ENCODE measurements at regions not wholly inside any gene's neighbourhood (a gene's known extent, or its start where the extent isn't known, plus 50 kb on each side); places are given as distances from the start of the nearest gene placed in this dataset.
"Not testable (repeated sequence)": the region's sequence is repeated elsewhere in the genome, so short reads cannot be mapped to it uniquely, and the experiment has no call there.

DNA sequence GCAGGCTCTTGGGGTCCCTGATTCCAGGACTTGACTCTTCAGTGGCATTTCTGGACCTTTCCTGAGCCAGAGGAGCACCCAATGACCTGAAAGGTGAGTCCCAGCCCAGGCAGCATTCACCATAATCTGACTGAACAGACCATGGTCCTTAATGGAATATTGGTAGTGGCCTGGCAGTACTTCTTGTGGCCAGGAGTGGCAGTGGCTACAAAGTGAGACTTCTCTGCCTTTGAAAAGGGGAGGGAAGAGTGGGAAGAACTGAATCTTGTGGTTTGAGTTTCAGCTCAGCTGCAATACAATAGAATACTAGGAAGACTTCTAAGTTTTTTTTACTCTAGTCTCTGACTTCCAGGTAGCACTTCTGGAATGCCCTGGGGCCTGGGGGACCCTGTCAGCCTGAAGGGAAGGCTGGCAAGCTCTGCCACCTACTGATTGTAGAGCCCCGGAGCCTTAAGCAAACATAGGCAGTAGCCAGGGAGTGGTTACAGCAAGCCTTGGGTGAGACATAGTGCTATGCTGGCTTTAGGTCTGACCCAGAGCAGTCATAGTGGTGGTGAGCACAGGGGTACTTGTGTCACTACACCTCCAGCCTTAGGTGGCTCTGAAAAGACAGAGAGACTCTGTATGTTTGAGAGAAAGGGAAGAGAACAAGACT is 674.2 kb upstream of the MANEA start:
- DNase-seq: no peak

DNA sequence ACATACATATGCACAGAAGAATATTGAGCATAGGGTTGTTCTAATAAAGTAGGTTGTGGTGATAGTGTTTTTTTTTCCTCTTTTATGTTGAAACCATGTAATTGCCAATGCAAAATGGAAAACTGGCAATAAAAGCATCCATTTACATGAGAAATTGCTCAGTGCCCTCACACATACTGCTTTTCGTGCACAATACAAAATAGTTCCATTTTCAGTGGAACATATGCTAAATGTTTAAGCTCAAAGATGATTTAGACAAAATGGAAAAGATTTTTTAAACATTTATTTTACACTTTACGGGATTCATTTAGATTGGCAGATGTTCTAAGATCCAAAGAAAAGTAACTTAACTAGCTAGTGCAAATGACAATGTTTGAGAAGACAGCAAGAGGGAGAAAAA is 678.1 kb upstream of the MANEA start:
- DNase-seq: no peak

DNA sequence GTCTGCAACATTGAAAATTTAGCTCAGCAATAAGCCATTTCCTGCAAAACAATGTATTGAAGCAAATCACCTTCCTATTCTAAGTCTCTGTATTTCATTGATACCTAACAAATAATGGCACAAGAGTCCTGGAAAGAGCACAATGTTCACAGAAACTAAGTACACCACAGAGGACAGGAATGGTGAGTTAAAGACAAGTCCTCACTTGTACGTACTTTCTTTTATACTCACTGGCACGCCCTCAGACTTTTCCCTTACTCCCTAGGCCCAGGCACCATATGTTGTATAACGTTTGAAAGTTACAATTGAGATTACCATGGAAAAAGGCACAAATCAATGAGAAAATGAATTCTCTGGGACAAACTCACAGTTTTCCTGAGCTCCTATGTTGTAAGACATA is 683.0 kb upstream of the MANEA start:
- no peak for DNase-seq

DNA sequence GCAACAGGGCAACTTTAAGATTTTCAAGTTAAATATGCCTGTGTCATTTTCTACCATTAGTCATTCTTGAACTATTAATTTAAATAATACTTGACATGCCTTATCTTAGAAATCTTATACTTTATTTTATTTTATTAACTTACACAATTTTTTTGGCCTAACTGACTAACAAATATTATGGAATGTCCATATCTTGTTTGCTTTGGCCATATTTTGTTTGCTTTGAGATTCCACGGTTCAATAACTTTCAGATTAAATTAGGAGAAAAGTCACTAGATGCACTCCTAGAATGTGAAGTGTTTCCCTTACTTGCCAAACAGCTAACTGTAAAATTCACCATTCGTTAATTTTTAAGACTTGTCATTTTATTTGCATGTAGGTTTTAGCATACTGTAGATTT is 684.0 kb upstream of the MANEA start:
- DNase-seq: no peak

DNA sequence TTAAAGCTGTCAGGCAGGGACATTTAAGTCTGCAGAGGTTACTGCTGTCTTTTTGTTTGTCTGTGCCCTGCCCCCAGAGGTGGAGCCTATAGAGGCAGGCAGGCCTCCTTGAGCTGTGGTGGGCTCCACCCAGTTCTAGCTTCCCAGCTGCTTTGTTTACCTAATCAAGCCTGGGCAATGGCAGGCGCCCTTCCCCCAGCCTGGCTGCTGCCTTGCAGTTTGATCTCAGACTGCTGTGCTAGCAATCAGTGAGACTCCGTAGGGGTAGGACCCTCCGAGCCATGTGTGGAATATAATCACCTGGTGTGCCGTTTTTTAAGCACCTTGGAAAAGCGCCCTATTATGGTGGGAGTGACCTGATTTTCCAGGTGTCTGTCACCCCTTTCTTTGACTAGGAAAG is 703.5 kb upstream of the MANEA start:
- not testable (repeated sequence) for DNase-seq

DNA sequence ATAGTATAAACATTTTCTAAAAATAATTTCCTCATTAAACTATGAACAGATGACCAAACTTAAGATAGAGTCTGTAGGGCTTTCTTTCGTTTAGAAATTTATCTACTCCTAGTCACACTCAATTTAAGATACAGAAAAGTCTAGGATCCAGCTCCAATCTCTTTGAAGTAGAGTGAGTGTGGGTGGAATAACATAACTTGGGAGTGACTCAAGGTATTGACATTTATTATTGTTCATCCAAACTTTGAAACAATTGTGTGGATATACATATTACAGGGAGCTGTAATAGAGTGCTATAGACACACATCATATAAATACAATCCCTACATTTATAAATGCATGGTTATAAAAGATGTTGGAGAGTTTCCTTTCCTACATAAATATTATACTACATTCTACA is 715.2 kb upstream of the MANEA start:
- no peak for DNase-seq

DNA sequence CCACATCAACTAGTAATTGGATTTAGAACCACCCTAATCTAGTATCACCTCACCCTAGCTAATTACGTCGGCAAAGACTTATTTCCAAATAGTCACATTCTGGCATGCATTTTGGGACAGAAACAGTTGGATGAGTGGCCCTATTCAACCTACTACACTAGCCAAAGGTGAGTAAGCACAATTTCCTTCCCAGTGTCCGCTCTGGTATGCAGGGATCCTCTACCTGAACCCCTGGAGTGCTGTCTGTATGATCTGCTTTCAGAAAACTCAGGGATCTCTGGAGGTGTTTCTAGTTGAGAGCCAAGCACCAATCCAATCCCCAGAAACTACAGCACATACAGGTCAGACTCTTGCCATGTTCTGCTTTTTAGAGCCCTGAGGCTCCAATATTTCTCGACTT is 717.4 kb upstream of the MANEA start:
- DNase-seq: no peak

DNA sequence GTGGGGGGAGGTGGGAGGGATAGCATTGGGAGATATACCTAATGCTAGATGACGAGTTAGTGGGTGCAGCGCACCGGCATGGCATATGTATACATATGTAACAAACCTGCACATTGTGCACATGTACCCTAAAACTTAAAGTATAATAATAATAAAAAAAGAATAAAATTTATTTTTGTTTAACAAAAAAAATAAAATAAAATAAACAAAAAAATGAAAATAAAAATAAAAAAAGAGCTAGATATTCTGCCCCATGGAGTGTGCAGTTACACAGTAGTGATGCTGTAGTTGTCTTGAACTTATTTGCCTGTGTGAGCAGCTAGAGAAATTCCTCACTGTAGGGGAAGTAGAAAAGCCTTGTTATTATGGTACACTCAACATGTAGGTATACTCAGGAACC is 720.3 kb upstream of the MANEA start:
- not testable (repeated sequence) for DNase-seq

DNA sequence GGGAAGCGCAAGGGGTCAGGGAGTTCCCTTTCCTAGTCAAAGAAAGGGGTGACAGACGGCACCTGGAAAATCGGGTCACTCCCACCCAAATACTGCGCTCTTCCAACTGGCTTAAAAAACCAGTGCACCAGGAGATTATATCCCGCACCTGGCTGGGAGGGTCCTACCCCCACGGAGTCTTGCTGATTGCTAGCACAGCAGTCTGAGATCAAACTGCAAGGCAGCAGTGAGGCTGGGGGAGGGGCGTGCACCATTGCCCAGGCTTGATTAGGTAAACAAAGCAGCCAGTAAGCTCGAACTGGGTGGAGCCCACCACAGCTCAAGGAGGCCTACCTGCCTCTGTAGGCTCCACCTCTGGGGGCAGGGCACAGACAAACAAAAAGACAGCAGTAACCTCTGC is 726.0 kb upstream of the MANEA start:
- DNase-seq: not testable (repeated sequence)

DNA sequence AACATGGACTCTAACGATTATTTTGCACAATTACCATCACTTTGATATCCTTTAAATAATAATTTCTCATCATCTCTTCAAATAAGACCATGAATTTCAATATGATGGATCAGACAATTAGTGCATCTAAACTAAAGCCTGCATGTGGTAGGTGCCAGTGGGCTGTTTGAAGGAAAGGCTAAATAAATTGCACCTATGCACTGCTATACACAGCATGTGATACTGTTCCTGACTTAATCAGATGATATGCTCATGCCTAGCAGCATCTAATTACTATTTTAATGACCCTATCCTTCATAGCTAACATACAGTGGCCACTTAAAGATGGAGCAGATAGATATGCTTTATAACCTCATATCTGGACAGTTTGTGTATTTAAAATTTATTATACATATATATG is 731.6 kb upstream of the MANEA start:
- DNase-seq: no peak

DNA sequence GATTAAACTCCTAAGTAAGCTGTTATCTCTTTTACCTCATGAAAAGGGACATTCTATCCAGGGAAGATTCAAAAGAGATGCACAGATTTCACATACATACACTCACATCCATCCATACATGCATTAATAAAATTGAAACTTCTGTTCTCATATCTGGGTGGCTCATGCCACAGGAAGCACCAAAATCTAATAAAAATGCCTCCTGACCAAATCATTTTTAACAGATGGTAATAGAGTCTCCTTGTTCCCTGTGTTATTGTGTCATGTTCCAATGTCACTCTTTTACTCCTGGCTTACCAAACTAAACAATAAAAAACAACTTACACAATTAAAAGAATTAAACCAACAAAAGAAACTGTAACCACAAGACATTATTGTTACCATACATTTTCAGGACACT is 742.1 kb upstream of the MANEA start:
- DNase-seq: no peak

DNA sequence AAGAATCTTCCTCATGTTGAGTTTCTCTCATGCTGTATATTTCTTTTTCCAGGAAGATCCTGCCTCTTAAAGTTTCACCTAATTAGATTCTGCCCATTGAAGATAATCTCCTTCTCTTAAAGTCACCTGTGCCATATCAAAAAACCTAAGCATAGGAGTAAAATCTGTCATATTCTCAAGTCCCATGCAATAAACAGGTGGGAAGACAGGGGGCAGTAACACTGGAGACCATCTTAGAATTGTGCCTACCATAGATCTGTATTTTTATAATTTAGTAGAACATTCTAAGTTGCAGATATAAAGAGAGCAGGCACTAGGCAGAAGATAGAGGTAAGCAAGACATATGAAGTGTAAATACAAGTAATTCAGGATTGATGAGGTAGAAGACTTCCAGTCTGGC is 763.5 kb upstream of the MANEA start:
- no peak for DNase-seq

DNA sequence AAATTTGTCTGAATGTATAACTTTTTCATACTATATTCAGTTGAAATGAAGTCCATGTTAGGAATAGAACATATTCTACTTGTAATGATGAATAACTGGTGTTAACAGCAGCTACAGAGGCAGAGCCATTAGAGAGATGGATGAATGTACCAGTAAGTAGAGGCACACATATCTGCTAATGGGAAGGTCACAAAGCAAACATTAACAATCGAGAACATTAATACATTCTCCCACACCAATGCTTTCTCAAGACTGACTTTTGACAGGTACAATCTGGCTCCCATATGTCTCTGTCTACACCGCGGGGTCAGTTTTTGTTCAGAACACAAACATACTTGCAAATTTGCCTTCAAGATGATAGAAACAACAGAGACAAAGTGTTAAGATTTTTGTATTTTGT is 776.0 kb upstream of the MANEA start:
- DNase-seq: no peak

DNA sequence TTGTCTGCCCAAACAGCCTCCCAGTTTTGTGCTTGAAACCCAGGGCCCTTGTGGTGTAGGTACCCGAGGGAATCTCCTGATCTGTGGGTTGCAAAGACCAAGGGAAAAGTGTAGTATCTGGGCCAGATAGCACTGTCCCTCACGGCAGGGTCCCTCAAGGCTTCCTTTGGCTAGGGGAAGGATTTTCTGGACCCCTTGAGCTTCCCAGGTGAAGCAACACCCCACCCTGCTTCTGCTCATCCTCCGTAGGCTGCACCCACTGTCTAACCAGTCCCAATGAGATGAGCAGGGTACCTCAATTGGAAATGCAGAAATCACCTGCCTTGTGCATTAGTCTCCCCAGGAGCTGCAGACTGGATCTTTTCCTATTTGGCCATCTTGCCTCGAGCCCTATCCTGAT is 791.8 kb upstream of the MANEA start:
- no peak for DNase-seq

DNA sequence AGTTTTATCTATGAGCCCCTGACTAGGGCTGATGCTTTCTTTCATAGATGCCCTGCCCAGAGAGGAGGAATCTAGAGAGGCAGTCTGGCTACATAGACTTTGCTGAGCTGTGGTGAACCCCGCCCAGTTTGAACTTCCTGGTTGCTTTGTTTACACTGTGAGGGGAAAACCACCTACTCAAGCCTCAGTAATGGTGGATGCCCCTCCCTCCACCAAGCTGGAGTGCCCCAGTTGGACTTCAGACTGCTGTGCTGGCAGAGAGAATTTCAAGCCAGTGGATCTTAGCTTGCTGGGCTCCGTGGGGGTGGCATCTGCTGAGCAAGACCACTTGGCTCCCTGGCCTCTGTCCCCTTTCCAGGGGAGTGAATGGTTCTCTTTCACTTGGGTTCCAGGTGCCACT is 792.3 kb upstream of the MANEA start:
- DNase-seq: not testable (repeated sequence)

DNA sequence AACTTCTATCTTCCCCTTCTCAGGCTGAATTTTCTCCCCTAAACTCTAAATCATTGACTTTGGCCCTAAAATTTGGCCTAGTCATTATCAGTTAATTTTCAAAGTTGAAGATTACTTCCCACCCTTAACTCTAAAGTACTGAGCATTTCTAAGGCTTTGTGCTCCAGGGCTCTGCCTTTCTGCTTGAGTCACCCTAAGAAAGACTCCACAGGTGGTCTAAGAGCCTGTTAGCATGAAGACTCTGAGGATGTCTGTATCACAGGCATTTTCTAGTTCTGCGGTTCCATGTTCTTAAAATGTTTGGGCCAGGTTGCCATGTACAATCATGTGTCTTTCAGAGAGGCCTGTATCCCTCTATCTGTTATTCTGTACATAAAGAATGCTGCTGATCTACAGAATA is 808.1 kb upstream of the MANEA start:
- DNase-seq: no peak

DNA sequence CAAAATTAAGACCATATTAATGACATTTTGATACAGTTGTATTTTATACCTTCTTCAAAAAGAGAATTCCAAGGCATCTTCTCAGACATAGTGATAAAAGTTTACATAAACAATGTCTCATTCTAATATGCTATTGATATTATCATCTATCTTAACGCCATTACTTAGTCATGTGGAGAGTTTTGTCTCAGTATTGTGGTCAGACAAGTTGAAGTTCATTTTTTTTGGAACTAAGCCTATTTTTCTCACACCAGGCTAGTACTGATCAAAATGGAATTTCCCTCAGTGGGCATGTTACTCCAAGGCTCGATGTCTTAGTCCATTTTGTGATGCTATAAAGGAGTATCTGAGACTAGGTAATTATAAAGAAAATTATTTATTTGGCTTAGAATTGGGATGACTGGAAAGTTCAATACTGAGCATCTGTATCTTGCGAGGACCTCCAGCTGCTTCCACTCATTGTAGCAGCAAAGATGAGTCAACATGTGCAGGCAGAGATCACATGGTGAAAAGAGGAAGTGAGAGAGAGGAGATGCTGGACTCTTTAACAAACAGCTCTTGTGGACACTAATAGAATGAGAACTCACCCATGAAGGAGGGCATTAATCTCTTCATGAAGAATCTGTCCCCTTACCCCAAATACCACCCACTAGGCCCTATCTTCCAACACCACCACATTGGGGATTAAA is 825.5 kb upstream of the MANEA start:
- DNase-seq: no peak

DNA sequence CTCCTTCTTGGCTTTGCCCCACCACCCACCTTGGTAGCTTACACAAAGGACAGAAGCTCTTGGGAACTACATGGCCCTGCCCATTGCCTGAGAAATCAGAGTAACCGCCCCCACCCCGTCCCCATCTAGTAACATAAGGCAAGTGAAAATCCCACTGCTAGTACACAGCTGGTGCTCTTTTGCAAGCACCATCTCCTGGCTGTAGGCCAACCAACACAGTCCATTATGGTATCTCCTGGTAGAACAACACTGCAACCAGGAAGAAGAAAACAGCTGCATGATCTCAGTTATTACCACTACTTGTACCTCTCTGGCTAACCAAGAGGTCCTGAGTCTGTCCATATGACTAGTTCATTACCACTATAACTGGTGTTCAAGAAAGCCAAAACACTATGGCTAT is 841.1 kb upstream of the MANEA start:
- peak; percentile 63 for DNase-seq

DNA sequence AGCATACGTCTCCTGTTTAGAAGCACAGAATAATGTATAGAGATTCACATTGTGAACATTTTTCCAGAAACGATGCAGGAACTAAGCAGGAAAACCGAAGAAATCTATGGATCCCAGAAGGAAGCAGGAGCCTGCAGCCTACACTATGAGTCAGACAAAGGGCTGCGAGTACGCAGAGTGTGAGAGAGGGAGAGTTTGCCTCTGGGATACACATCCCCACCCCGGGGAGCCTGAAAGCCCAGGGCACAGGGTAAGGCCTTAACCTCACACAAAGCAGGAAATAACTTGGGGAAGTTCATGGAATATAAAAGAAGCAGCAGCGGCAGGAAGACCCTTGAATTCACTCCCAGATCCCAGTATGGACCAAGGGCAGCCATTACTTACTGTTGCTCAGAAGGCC is 842.1 kb upstream of the MANEA start:
- DNase-seq: no peak

DNA sequence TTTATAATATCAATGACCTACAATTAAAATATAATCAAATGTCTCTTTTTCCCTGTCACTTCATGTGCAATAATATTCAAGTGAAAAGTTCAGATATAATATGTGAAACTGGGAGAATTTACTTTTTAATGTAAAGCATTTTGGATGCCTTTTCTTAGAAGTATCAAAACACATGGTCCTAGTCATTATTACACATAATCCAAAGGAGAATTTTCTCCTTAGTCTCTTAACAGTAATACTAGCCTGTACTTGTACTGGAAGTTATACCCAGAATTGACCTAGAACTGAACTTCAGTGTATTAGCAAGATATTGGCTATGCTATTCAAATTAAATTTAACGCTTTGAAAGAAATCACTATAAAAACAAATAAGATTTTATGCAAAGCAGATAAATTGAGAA is 842.6 kb upstream of the MANEA start:
- no peak for DNase-seq

DNA sequence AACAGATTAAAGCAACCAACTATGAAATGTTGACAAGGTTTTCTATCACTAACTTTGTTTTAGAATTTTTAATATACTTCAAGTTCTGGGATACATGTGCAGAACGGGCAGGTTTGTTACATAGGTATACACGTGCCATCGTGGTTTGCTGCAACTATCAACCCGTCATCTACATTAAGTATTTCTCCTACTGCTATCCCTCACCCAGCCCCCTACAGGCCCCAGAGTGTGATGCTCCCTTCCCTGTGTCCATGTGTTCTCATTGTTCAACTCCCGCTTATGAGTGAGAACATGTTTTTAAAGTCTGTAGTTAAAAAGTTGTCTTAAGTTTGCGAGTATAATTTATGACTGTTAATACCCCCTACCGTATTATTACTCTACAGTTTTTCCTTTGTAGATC is 844.3 kb upstream of the MANEA start:
- DNase-seq: no peak

DNA sequence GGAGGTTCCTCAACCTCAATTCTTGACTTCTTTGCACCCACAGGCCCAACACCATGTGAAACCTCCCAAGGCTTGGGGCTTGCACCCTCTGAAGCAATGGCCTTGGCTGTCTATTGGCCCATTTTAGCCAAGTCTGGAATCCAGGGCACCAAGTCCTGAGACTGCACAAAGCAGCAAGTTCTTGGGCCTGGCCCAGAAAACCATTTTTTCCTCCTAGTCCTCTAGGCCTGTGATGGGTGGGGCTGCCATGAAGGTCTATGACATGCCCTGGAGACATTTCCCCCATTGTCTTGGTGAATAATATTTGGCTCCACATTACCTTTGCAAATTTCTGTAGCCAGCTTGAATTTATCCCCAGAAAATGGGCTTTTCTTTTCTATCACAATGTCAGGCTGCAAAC is 849.6 kb upstream of the MANEA start:
- no peak for DNase-seq

DNA sequence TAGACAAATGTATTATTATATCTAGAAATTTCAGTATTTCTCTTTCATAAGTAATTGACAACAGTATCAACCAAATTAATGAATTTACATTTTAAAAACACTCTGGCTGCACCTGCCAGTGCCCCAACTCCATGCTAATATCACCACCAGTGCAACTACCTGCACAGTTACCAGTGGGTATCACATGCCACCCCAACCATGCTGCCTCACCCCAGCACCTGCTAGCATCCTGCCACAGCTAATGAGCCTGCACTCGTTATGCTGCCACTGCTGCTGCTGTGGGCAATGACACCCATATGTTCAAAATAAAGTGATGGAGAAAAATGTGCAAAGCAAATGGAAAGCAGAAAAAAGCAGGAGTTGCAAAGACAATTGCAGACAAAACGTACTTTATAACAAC is 855.9 kb upstream of the MANEA start:
- DNase-seq: no peak

DNA sequence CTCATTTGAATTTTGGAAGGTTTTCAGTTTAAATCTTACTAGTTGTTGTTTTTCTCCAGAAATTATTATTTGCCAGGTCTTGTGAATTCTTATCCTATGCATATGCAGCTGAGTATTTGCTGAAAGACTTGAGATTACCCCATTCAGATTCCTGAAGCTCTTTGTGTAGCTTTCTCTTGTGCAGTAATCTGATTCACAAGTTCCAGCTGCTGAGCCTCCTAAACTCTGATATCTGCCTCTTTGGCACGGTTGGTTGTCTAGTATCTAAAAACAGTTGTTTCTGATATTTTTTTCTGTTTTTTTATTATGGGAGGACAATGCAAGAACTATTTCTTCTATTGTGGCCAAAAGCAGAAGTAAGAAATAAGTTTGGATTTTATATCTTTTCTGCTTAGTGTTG is 863.9 kb upstream of the MANEA start:
- no peak for DNase-seq

DNA sequence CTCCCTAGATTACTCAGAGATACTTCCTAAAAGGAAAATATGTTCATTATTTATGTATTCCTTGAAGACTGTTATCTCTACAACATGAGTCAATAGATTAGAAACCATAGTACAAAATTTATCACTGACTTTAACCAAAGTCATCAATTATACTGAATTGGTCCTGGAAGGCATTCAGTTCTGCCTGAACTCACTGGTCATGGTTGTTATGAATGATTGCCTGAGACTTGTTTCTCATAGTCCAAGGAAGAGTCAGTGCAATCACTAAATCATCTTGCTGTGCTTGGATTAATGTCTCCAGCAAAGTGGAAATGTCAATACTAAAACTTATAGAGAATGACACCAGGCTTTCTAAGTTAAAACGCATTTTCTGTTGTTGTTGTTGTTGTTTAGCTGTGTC is 878.6 kb upstream of the MANEA start:
- DNase-seq: no peak
